Astrocyte (in vitro differentiated cells and primary cell): ENCODE measurements at regions not wholly inside any gene's neighbourhood (a gene's known extent, or its start where the extent isn't known, plus 50 kb on each side); places are given as distances from the start of the nearest gene placed in this dataset.

ENCODE experiments used
- DNase-seq: peaks from one replicate; pipeline ENCODE4 v3.0.0-alpha.2; 2010; ENCODE audit warnings: low read depth
- FAIRE-seq: peaks from 2 replicates; lab custom pipeline; 2011; peaks lifted over from hg19 to GRCh38; lab: Jason Lieb, UNC
- H2AFZ ChIP-seq: 2 replicates; pipeline ENCODE4 v1.6.0; 2012; ENCODE audit warnings: low read depth, low read length, inconsistent platforms
- H3K27ac ChIP-seq: 2 replicates; pipeline ENCODE4 v1.5.1; 2011; ENCODE audit warnings: low read depth, low read length, inconsistent platforms
- H3K27me3 ChIP-seq: 2 replicates; pipeline ENCODE4 v1.6.0; 2011; ENCODE audit warnings: low read length, inconsistent platforms; ENCODE audit not compliant: insufficient read depth
- H3K36me3 ChIP-seq: 2 replicates; pipeline ENCODE4 v1.5.1; 2011; ENCODE audit warnings: low read length, inconsistent platforms; ENCODE audit not compliant: insufficient read depth
- H3K4me1 ChIP-seq: 2 replicates; pipeline ENCODE4 v1.5.1; 2011; ENCODE audit warnings: low read length, inconsistent platforms; ENCODE audit not compliant: insufficient read depth
- H3K4me2 ChIP-seq: 2 replicates; pipeline ENCODE4 v1.6.0; 2012; ENCODE audit warnings: low read length, inconsistent platforms
- H3K4me3 ChIP-seq: 2 replicates; pipeline ENCODE4 v1.5.1; 2011; ENCODE audit warnings: low read depth, mild to moderate bottlenecking, low read length, inconsistent platforms; ENCODE audit not compliant: insufficient read depth
- H3K79me2 ChIP-seq: 2 replicates; pipeline ENCODE4 v1.6.0; 2012; ENCODE audit warnings: mild to moderate bottlenecking, low read length, inconsistent platforms; ENCODE audit not compliant: insufficient read depth
- H3K9ac ChIP-seq: 2 replicates; pipeline ENCODE4 v1.6.0; 2012; ENCODE audit warnings: mild to moderate bottlenecking, low read length, inconsistent platforms
- H3K9me3 ChIP-seq: 2 replicates; pipeline ENCODE4 v1.5.1; 2012; ENCODE audit warnings: low read depth, mild to moderate bottlenecking, low read length, inconsistent platforms; ENCODE audit not compliant: insufficient read depth
- H4K20me1 ChIP-seq: 2 replicates; pipeline ENCODE4 v1.6.0; 2012; ENCODE audit warnings: low read length, inconsistent platforms; ENCODE audit not compliant: insufficient read depth
- H3K27ac Mint-ChIP-seq: one replicate; pipeline ENCODE4 v1.8.0; 2021; ENCODE audit warnings: mild to moderate bottlenecking, mixed read lengths; ENCODE audit not compliant: unreplicated experiment
- H3K27me3 Mint-ChIP-seq: one replicate; pipeline ENCODE4 v1.8.0; 2021; ENCODE audit warnings: low read depth, mixed read lengths; ENCODE audit not compliant: unreplicated experiment
- H3K36me3 Mint-ChIP-seq: one replicate; pipeline ENCODE4 v1.8.0; 2021; ENCODE audit warnings: low read depth, mixed read lengths; ENCODE audit not compliant: unreplicated experiment
- H3K4me1 Mint-ChIP-seq: one replicate; pipeline ENCODE4 v1.8.0; 2021; ENCODE audit warnings: low read depth, mixed read lengths; ENCODE audit not compliant: unreplicated experiment
- H3K4me3 Mint-ChIP-seq: one replicate; pipeline ENCODE4 v1.8.0; 2021; ENCODE audit warnings: mild to moderate bottlenecking, moderate library complexity, mixed read lengths; ENCODE audit not compliant: unreplicated experiment
- H3K9me3 Mint-ChIP-seq: one replicate; pipeline ENCODE4 v1.8.0; 2021; ENCODE audit warnings: mild to moderate bottlenecking, mixed read lengths; ENCODE audit not compliant: unreplicated experiment
- EZH2 ChIP-seq: IDR thresholded peaks from 2 replicates; pipeline ENCODE4 v1.6.1; 2012; ENCODE audit warnings: mild to moderate bottlenecking, low read length, inconsistent platforms; ENCODE audit not compliant: insufficient read depth
- TF ChIP-seq, protein P1 (sequence below): IDR thresholded peaks from 2 replicates; pipeline ENCODE4 v1.5.1; 2011; ENCODE audit warnings: low read depth, mild to moderate bottlenecking, inconsistent platforms, low read length, moderate library complexity; ENCODE audit not compliant: insufficient read depth

DNA sequence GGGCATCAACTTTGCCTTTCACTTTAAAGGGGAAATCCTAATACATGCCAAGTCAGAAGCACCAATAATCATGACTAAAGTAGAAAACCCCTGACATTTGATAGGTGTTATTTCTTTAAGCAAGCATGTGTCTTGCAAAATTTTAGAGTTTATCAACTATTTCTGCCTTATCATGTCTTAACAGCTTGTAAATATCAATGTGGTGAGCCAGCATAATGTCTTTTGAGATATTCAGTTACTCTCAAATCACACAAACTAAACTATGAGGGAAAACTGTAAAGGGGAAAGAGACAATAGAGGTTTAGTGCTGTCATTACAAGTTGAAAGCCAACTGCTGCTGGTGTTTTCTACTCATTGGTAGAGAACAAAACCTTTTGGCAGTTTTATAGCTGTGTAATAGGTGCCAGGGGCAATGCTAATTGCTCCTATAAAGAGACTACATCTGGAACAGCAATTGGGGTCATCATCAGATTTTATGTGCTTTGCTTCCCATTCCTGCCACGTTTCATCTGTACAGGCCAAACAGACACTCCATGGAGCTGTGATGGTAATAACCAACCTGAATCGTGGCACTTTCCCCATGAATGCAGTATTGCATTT is 1027.4 kb downstream of the FSCB start:
- Histone ChIP-seq H3K27ac (no peak overlapping the region), H3K9ac (no peak overlapping the region), H3K79me2 (no peaks in the 10 kb centered on the region), H3K4me3 (no peak overlapping the region), H3K4me2 (no peak overlapping the region), H2AFZ (no peak overlapping the region), H4K20me1 (no peaks in the 10 kb centered on the region), H3K36me3 (no peaks in the 10 kb centered on the region), H3K4me1 (no peaks in the 10 kb centered on the region), H3K9me3 (no peaks in the 10 kb centered on the region), H3K27me3 (no peaks in the 10 kb centered on the region)
- Mint-ChIP-seq H3K9me3 (no peaks in the 10 kb centered on the region), H3K4me3 (no peak overlapping the region), H3K36me3 (no peaks in the 10 kb centered on the region), H3K27me3 (no peaks in the 10 kb centered on the region), H3K27ac (no peak overlapping the region), H3K4me1 (no peaks in the 10 kb centered on the region)
- TF ChIP-seq, protein P1, sequence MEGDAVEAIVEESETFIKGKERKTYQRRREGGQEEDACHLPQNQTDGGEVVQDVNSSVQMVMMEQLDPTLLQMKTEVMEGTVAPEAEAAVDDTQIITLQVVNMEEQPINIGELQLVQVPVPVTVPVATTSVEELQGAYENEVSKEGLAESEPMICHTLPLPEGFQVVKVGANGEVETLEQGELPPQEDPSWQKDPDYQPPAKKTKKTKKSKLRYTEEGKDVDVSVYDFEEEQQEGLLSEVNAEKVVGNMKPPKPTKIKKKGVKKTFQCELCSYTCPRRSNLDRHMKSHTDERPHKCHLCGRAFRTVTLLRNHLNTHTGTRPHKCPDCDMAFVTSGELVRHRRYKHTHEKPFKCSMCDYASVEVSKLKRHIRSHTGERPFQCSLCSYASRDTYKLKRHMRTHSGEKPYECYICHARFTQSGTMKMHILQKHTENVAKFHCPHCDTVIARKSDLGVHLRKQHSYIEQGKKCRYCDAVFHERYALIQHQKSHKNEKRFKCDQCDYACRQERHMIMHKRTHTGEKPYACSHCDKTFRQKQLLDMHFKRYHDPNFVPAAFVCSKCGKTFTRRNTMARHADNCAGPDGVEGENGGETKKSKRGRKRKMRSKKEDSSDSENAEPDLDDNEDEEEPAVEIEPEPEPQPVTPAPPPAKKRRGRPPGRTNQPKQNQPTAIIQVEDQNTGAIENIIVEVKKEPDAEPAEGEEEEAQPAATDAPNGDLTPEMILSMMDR: no peak
- no peak for TF ChIP-seq EZH2
- DNase-seq (no peak), FAIRE-seq (no peak)

DNA sequence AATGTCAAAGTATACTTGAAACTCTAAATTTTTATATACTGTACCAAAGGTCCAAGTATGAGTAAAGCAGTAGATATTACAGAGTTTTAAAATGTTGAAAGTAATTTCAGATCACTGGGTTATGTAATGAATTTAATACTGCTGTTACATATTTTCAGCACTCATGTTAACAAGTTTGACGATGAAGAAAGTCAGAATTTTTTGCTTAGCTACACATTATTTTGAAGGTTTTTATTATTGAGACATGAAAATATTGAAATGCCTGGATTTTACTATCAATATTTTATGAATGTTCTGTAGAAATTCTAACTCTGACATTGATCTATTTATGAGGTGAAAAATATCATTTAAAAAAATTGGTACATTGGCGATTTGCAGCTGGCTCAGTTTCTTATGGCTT is 1030.3 kb downstream of the FSCB start:
- Histone ChIP-seq H3K79me2 (no peaks in the 10 kb centered on the region), H3K9me3 (no peaks in the 10 kb centered on the region), H3K4me1 (no peaks in the 10 kb centered on the region), H2AFZ (no peak overlapping the region), H4K20me1 (no peaks in the 10 kb centered on the region), H3K36me3 (no peaks in the 10 kb centered on the region), H3K27me3 (no peaks in the 10 kb centered on the region), H3K9ac (no peak overlapping the region), H3K4me2 (no peak overlapping the region), H3K27ac (no peak overlapping the region), H3K4me3 (no peak overlapping the region)
- TF ChIP-seq EZH2: no peak
- TF ChIP-seq, protein P1: no peak
- Mint-ChIP-seq H3K4me1 (no peaks in the 10 kb centered on the region), H3K27ac (no peak overlapping the region), H3K36me3 (no peaks in the 10 kb centered on the region), H3K9me3 (no peaks in the 10 kb centered on the region), H3K4me3 (no peak overlapping the region), H3K27me3 (no peaks in the 10 kb centered on the region)
- no peak for FAIRE-seq
- DNase-seq: no peak

DNA sequence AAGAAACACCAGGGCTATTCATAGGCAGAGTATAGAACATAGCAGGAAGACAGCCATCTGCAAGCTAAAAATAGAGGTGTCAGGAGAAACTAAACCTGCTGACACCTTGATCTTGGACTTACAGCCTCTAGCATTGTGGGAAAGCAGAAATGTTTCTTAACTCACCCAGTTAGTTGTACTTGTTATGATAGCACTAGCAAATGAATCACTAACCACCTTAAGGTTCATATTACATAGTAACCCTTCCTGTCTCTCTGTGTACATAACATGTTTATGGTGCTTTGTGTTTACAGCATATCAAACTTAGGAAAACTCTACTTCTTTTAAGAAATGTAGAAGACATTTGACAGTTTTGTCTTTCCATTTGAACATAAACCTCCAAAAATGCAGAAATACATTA is 1031.3 kb downstream of the FSCB start:
- H3K4me2 ChIP-seq: no peak overlapping the region
- H3K4me3 ChIP-seq: no peak overlapping the region
- no peaks in the 10 kb centered on the region for H3K36me3 Mint-ChIP-seq
- no peaks in the 10 kb centered on the region for H3K27me3 ChIP-seq
- DNase-seq (no peak), FAIRE-seq (no peak)
- no peaks in the 10 kb centered on the region for H3K9me3 ChIP-seq
- no peaks in the 10 kb centered on the region for H3K4me1 Mint-ChIP-seq
- no peaks in the 10 kb centered on the region for H3K4me1 ChIP-seq
- no peaks in the 10 kb centered on the region for H4K20me1 ChIP-seq
- H3K27ac ChIP-seq: no peak overlapping the region
- TF ChIP-seq EZH2: no peak
- TF ChIP-seq, protein P1: no peak
- no peaks in the 10 kb centered on the region for H3K79me2 ChIP-seq
- H3K9me3 Mint-ChIP-seq: no peaks in the 10 kb centered on the region
- H3K27ac Mint-ChIP-seq: no peak overlapping the region
- H3K9ac ChIP-seq: no peak overlapping the region
- H3K27me3 Mint-ChIP-seq: no peaks in the 10 kb centered on the region
- no peak overlapping the region for H2AFZ ChIP-seq
- no peaks in the 10 kb centered on the region for H3K36me3 ChIP-seq
- no peak overlapping the region for H3K4me3 Mint-ChIP-seq
